Osteocyte (in vitro differentiated cells): ENCODE measurements at regions not wholly inside any gene's neighbourhood (a gene's known extent, or its start where the extent isn't known, plus 50 kb on each side); places are given as distances from the start of the nearest gene placed in this dataset.

Experiments used
- DNase-seq: peaks from one replicate; pipeline ENCODE4 v3.0.0; 2021; ENCODE audit warnings: mixed read lengths; ENCODE audit not compliant: unreplicated experiment; ENCODE audit errors: extremely low spot score
- H3K27ac Mint-ChIP-seq: one replicate; pipeline ENCODE4 v1.8.0; 2021; ENCODE audit warnings: mild to moderate bottlenecking, mixed read lengths; ENCODE audit not compliant: unreplicated experiment
- H3K27me3 Mint-ChIP-seq: one replicate; pipeline ENCODE4 v1.8.0; 2021; ENCODE audit warnings: mixed read lengths; ENCODE audit not compliant: unreplicated experiment
- H3K36me3 Mint-ChIP-seq: one replicate; pipeline ENCODE4 v1.8.0; 2021; ENCODE audit warnings: mixed read lengths; ENCODE audit not compliant: unreplicated experiment
- H3K4me1 Mint-ChIP-seq: one replicate; pipeline ENCODE4 v1.8.0; 2021; ENCODE audit warnings: mixed read lengths; ENCODE audit not compliant: unreplicated experiment
- H3K4me3 Mint-ChIP-seq: one replicate; pipeline ENCODE4 v1.8.0; 2021; ENCODE audit warnings: mild to moderate bottlenecking, moderate library complexity, mixed read lengths; ENCODE audit not compliant: unreplicated experiment
- H3K9me3 Mint-ChIP-seq: one replicate; pipeline ENCODE4 v1.8.0; 2021; ENCODE audit warnings: mixed read lengths; ENCODE audit not compliant: unreplicated experiment
- TF ChIP-seq, protein P1 (sequence below): fragments of 200-600 bp; sonication (generic); IDR thresholded peaks from 2 replicates; pipeline ENCODE4 v1.5.0; 2021; ENCODE audit warnings: antibody characterized with exemption, mild to moderate bottlenecking, moderate library complexity

DNA sequence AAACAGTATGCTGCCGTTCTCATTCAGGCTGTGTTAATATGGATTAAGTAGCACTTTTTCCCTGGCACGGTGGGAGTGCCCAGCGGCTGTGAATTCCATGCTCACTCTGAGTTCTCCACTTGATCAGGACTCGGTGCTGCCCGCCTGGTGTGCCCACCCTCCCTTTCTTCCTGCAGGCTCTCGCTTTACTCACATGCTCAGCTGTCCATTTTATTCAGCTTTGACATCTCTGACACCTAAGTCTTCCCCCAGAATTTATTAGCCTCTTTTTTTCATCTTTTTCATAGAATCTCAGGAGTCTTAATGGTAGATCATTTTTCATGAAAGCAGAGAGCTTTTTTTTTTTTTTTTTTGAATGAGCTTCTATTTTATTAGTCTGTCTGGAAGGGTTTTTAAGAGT is 626.5 kb downstream of the IRX1 start:
- Mint-ChIP-seq H3K36me3 (peaks cover 2% of the 10 kb centered on the region), H3K9me3 (peaks cover 33% of the 10 kb centered on the region), H3K27me3 (no peaks in the 10 kb centered on the region), H3K27ac (no peak overlapping the region), H3K4me3 (no peak overlapping the region), H3K4me1 (no peaks in the 10 kb centered on the region)
- DNase-seq = no peak
- TF ChIP-seq, protein P1, sequence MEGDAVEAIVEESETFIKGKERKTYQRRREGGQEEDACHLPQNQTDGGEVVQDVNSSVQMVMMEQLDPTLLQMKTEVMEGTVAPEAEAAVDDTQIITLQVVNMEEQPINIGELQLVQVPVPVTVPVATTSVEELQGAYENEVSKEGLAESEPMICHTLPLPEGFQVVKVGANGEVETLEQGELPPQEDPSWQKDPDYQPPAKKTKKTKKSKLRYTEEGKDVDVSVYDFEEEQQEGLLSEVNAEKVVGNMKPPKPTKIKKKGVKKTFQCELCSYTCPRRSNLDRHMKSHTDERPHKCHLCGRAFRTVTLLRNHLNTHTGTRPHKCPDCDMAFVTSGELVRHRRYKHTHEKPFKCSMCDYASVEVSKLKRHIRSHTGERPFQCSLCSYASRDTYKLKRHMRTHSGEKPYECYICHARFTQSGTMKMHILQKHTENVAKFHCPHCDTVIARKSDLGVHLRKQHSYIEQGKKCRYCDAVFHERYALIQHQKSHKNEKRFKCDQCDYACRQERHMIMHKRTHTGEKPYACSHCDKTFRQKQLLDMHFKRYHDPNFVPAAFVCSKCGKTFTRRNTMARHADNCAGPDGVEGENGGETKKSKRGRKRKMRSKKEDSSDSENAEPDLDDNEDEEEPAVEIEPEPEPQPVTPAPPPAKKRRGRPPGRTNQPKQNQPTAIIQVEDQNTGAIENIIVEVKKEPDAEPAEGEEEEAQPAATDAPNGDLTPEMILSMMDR = no peak

DNA sequence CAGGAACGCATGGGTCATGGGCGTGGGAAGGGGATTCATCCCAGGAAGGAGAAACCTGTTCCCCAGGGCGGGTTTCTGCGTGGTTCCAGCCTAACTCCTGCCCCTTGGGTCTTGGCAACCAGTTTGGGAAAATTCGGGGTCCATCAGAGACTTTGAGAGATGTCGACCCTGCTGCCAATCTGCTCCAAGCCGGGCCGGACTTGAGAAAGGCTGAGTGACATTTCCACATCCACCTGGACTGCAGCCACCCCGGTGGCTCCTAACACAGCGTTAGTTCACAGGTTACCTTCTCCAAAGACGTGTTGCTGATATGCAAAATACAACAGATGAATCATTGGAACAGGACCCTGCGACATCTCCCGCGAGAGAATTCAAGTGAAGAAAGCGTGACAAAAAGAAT is 627.2 kb downstream of the IRX1 start:
- Mint-ChIP-seq H3K27ac (no peak overlapping the region), H3K4me1 (no peaks in the 10 kb centered on the region)

DNA sequence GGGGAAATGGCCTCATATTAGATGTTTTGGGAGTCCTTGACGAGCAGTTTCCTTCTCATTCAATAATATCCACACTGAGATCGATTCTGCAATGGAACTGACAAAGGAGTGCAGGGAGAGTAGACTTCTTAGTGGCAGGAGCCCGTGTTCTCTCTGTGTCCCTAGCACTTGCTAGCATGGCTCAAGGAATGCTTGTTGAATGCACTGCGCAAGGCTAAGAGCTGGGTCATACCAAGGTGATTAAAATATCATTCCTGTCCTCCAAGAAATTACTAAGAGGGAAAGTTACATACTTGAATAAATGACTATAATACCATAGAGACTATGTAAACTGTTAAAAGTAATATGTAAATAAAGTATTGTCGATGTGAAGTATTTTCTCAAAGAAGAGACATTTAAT is 630.1 kb downstream of the IRX1 start:
- no peak for DNase-seq
- TF ChIP-seq, protein P1 = no peak
- no peaks in the 10 kb centered on the region for H3K27me3 Mint-ChIP-seq
- H3K4me1 Mint-ChIP-seq = no peaks in the 10 kb centered on the region
- H3K9me3 Mint-ChIP-seq = peaks cover 24% of the 10 kb centered on the region
- no peak overlapping the region for H3K4me3 Mint-ChIP-seq
- no peak overlapping the region for H3K27ac Mint-ChIP-seq
- H3K36me3 Mint-ChIP-seq = no peaks in the 10 kb centered on the region

More for the DNA sequence above, 627.2 kb downstream of the IRX1 start:
- DNase-seq = no peak
- TF ChIP-seq, protein P1 = no peak
- Mint-ChIP-seq H3K4me3 (no peak overlapping the region), H3K9me3 (peaks cover 30% of the 10 kb centered on the region), H3K27me3 (no peaks in the 10 kb centered on the region), H3K36me3 (peaks cover 2% of the 10 kb centered on the region)

DNA sequence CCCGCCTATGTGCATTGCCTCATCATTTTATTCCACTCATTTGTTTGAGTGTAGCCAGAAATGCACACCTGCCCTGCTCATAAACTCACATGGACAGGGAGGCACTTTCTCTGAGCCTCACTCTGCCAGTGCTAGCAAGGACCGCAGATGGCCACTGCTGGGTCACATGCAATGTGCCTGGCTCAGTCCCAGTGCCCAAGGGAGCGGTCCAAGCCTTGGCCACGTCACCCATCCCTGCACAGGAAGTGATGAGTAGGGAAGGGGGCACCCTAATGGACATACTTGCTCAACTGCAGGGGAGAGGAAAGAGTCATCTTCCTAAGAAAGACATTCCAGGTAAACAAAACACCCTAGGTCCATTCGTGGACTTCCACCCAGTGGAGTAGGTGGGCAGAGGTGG is 630.9 kb downstream of the IRX1 start:
- no peak for DNase-seq
- H3K4me1 Mint-ChIP-seq = no peaks in the 10 kb centered on the region
- H3K27me3 Mint-ChIP-seq = no peaks in the 10 kb centered on the region

DNA sequence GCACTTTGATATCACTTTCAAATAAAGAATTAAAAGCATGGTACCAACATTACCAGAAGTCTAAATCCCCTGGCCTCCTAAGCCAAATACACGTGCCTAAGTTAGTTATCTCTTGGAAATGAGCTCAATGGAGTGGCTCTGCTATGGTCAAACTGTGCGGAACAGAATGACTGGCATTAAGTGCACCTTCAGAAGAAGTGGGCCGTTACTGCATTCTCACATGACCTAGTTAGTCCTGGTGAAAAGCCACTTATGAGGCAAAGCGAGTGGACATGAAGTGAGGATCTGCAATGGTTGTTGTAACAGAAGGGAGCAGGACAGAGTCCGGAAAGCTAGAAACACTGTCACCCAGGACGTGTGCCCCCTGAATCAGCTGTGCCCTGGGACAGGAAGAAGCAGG is 633.1 kb downstream of the IRX1 start:
- Mint-ChIP-seq H3K27ac (no peak overlapping the region), H3K4me3 (no peak overlapping the region), H3K27me3 (no peaks in the 10 kb centered on the region), H3K36me3 (no peaks in the 10 kb centered on the region), H3K9me3 (peaks cover 26% of the 10 kb centered on the region), H3K4me1 (no peaks in the 10 kb centered on the region)
- DNase-seq = no peak
- TF ChIP-seq, protein P1 = no peak

More for the DNA sequence above, 630.9 kb downstream of the IRX1 start:
- Mint-ChIP-seq H3K9me3 (peaks cover 19% of the 10 kb centered on the region), H3K36me3 (no peaks in the 10 kb centered on the region), H3K27ac (no peak overlapping the region), H3K4me3 (no peak overlapping the region)
- TF ChIP-seq, protein P1 = no peak
